Smooth muscle cell (in vitro differentiated cells): ENCODE measurements at regions not wholly inside any gene's neighbourhood (a gene's known extent, or its start where the extent isn't known, plus 50 kb on each side); places are given as distances from the start of the nearest gene placed in this dataset.
A peak's percentile ranks its signal among the peaks of the same experiment; 100 is the strongest.

Experiments
- DNase-seq: peaks from one replicate; lab custom pipeline; 2025; ENCODE audit not compliant: unreplicated experiment; lab: John Stamatoyannopoulos, UW
- H2AFZ ChIP-seq: fragments of 200-600 bp; sonication (generic); 2 replicates; pipeline ENCODE4 v1.6.0; 2016; ENCODE audit warnings: antibody characterized with exemption, low read depth, mild to moderate bottlenecking
- H3F3A ChIP-seq: fragments of 200-600 bp; sonication (generic); 2 replicates; pipeline ENCODE4 v1.6.0; 2017; ENCODE audit warnings: antibody characterized with exemption, low read depth
- H3K27ac ChIP-seq: fragments of 200-600 bp; sonication (generic); 2 replicates; pipeline ENCODE4 v1.5.1; 2016; ENCODE audit warnings: low read depth, mild to moderate bottlenecking
- H3K27me3 ChIP-seq: fragments of 200-600 bp; sonication (generic); 2 replicates; pipeline ENCODE4 v1.6.1; 2016; ENCODE audit warnings: low read depth, mild to moderate bottlenecking
- H3K36me3 ChIP-seq: fragments of 200-600 bp; sonication (generic); 2 replicates; pipeline ENCODE4 v1.5.1; 2016; ENCODE audit warnings: low read depth
- H3K4me1 ChIP-seq: fragments of 200-600 bp; sonication (generic); 2 replicates; pipeline ENCODE4 v1.5.1; 2016; ENCODE audit warnings: low read depth
- H3K4me2 ChIP-seq: fragments of 200-600 bp; sonication (generic); 2 replicates; pipeline ENCODE4 v1.6.0; 2016; ENCODE audit warnings: mild to moderate bottlenecking
- H3K4me3 ChIP-seq: fragments of 200-600 bp; sonication (generic); 2 replicates; pipeline ENCODE4 v1.5.1; 2016; ENCODE audit warnings: mild to moderate bottlenecking
- H3K79me2 ChIP-seq: fragments of 200-600 bp; sonication (generic); 2 replicates; pipeline ENCODE4 v1.6.0; 2016; ENCODE audit warnings: low read depth, mild to moderate bottlenecking
- H3K9ac ChIP-seq: fragments of 200-600 bp; sonication (generic); 2 replicates; pipeline ENCODE4 v1.6.0; 2016; ENCODE audit warnings: low read depth
- H3K9me3 ChIP-seq: fragments of 200-600 bp; sonication (generic); replicated peaks from 2 replicates; pipeline ENCODE4 v1.5.1; 2016; ENCODE audit warnings: low read depth
- H4K20me1 ChIP-seq: fragments of 200-600 bp; sonication (generic); 2 replicates; pipeline ENCODE4 v1.6.0; 2016; ENCODE audit warnings: low read depth
- CTCF ChIP-seq: fragments of 200-600 bp; sonication (generic); IDR thresholded peaks from 2 replicates; pipeline ENCODE4 v1.5.1; 2017; ENCODE audit warnings: borderline replicate concordance, mild to moderate bottlenecking, antibody characterized with exemption; ENCODE audit not compliant: insufficient read depth, poor library complexity, severe bottlenecking
- WGBS: methylation state at CpG from one replicate; pipeline ENCODE4 v1.1.7; 2016; ENCODE audit warnings: low lambda C conversion rate; 5-methylcytosine and 5-hydroxymethylcytosine counted together

GRCh38 chr4:128639541-128640270 is 169.8 kb upstream of the JADE1 start:
- no peak for TF ChIP-seq CTCF
- Histone ChIP-seq H3K4me3 (no peak overlapping the region), H3K9ac (no peak overlapping the region), H3K4me1 (peaks cover 29% of the 10 kb centered on the region), H3K36me3 (no peaks in the 10 kb centered on the region), H3F3A (no peaks in the 10 kb centered on the region), H3K79me2 (no peaks in the 10 kb centered on the region), H4K20me1 (no peaks in the 10 kb centered on the region), H3K9me3 (no peaks in the 10 kb centered on the region), H3K4me2 (no peak overlapping the region), H3K27ac (peak overlapping the region; percentile 11), H3K27me3 (no peaks in the 10 kb centered on the region), H2AFZ (peak overlapping the region; percentile 82)
- no peak for DNase-seq
- WGBS: 53% methylated on average over 2 of the region's 2 CpGs

- Histone ChIP-seq H3K4me2 (no peak overlapping the region), H3K27ac (no peak overlapping the region), H3K79me2 (no peaks in the 10 kb centered on the region), H3F3A (no peaks in the 10 kb centered on the region), H2AFZ (no peak overlapping the region), H4K20me1 (no peaks in the 10 kb centered on the region), H3K9ac (no peak overlapping the region), H3K4me1 (peaks cover 29% of the 10 kb centered on the region), H3K36me3 (no peaks in the 10 kb centered on the region), H3K27me3 (no peaks in the 10 kb centered on the region), H3K9me3 (no peaks in the 10 kb centered on the region), H3K4me3 (no peak overlapping the region)
- no peak for DNase-seq
- 73% methylated on average over 2 of the region's 2 CpGs for WGBS
- no peak for TF ChIP-seq CTCF
Measured at GRCh38 chr4:128636906-128637305, 172.6 kb upstream of the JADE1 start.

GRCh38 chr4:128635955-128636560 is 173.4 kb upstream of the JADE1 start:
- WGBS: 53% methylated on average over 5 of the region's 5 CpGs
- H3K4me3 ChIP-seq: no peak overlapping the region
- H3F3A ChIP-seq: no peaks in the 10 kb centered on the region
- no peaks in the 10 kb centered on the region for H3K27me3 ChIP-seq
- no peak overlapping the region for H3K27ac ChIP-seq
- peak overlapping the region; percentile 2 for H3K4me2 ChIP-seq
- no peaks in the 10 kb centered on the region for H3K36me3 ChIP-seq
- DNase-seq: no peak
- no peaks in the 10 kb centered on the region for H4K20me1 ChIP-seq
- H3K9ac ChIP-seq: no peak overlapping the region
- no peaks in the 10 kb centered on the region for H3K79me2 ChIP-seq
- no peak for TF ChIP-seq CTCF
- H2AFZ ChIP-seq: no peak overlapping the region
- peaks cover 29% of the 10 kb centered on the region for H3K4me1 ChIP-seq
- no peaks in the 10 kb centered on the region for H3K9me3 ChIP-seq
